Smooth muscle cell (in vitro differentiated cells): ENCODE measurements at regions not wholly inside any gene's neighbourhood (a gene's known extent, or its start where the extent isn't known, plus 50 kb on each side); places are given as distances from the start of the nearest gene placed in this dataset.

ENCODE experiments used
- DNase-seq: peaks from one replicate; lab custom pipeline; 2025; ENCODE audit not compliant: unreplicated experiment; lab: John Stamatoyannopoulos, UW
- H2AFZ ChIP-seq: fragments of 200-600 bp; sonication (generic); 2 replicates; pipeline ENCODE4 v1.6.0; 2016; ENCODE audit warnings: antibody characterized with exemption, low read depth, mild to moderate bottlenecking
- H3F3A ChIP-seq: fragments of 200-600 bp; sonication (generic); 2 replicates; pipeline ENCODE4 v1.6.0; 2017; ENCODE audit warnings: antibody characterized with exemption, low read depth
- H3K27ac ChIP-seq: fragments of 200-600 bp; sonication (generic); 2 replicates; pipeline ENCODE4 v1.5.1; 2016; ENCODE audit warnings: low read depth, mild to moderate bottlenecking
- H3K27me3 ChIP-seq: fragments of 200-600 bp; sonication (generic); 2 replicates; pipeline ENCODE4 v1.6.1; 2016; ENCODE audit warnings: low read depth, mild to moderate bottlenecking
- H3K36me3 ChIP-seq: fragments of 200-600 bp; sonication (generic); 2 replicates; pipeline ENCODE4 v1.5.1; 2016; ENCODE audit warnings: low read depth
- H3K4me1 ChIP-seq: fragments of 200-600 bp; sonication (generic); 2 replicates; pipeline ENCODE4 v1.5.1; 2016; ENCODE audit warnings: low read depth
- H3K4me2 ChIP-seq: fragments of 200-600 bp; sonication (generic); 2 replicates; pipeline ENCODE4 v1.6.0; 2016; ENCODE audit warnings: mild to moderate bottlenecking
- H3K4me3 ChIP-seq: fragments of 200-600 bp; sonication (generic); 2 replicates; pipeline ENCODE4 v1.5.1; 2016; ENCODE audit warnings: mild to moderate bottlenecking
- H3K79me2 ChIP-seq: fragments of 200-600 bp; sonication (generic); 2 replicates; pipeline ENCODE4 v1.6.0; 2016; ENCODE audit warnings: low read depth, mild to moderate bottlenecking
- H3K9ac ChIP-seq: fragments of 200-600 bp; sonication (generic); 2 replicates; pipeline ENCODE4 v1.6.0; 2016; ENCODE audit warnings: low read depth
- H3K9me3 ChIP-seq: fragments of 200-600 bp; sonication (generic); replicated peaks from 2 replicates; pipeline ENCODE4 v1.5.1; 2016; ENCODE audit warnings: low read depth
- H4K20me1 ChIP-seq: fragments of 200-600 bp; sonication (generic); 2 replicates; pipeline ENCODE4 v1.6.0; 2016; ENCODE audit warnings: low read depth
- CTCF ChIP-seq: fragments of 200-600 bp; sonication (generic); IDR thresholded peaks from 2 replicates; pipeline ENCODE4 v1.5.1; 2017; ENCODE audit warnings: borderline replicate concordance, mild to moderate bottlenecking, antibody characterized with exemption; ENCODE audit not compliant: insufficient read depth, poor library complexity, severe bottlenecking
- WGBS: methylation state at CpG from one replicate; pipeline ENCODE4 v1.1.7; 2016; ENCODE audit warnings: low lambda C conversion rate; 5-methylcytosine and 5-hydroxymethylcytosine counted together

DNA sequence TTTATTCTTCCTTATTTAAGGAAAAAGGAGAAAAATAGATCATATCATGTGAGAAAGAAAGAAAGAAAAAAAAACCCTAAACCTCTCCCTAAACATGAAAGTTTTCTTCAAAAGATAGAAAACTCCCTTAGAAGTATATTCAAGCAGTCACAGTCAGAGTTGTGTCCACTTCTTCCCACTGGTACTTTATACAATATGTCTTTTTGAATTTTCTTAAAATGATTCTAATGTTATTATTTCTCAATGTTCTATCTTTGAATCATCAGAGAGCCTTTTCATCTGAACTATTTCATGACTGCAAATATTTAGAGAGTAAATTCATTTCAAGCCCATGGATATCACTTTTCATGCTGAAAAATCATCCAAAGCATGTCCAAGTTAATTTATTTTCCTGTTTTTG, 205.2 kb upstream of the SPOPL start:
- no peak overlapping the region for H3K4me3 ChIP-seq
- H3K4me1 ChIP-seq = no peaks in the 10 kb centered on the region
- H2AFZ ChIP-seq = no peak overlapping the region
- H3K9ac ChIP-seq = no peak overlapping the region
- no peaks in the 10 kb centered on the region for H3K27me3 ChIP-seq
- no peak overlapping the region for H3K4me2 ChIP-seq
- no peaks in the 10 kb centered on the region for H4K20me1 ChIP-seq
- TF ChIP-seq CTCF = no peak
- no peak overlapping the region for H3K27ac ChIP-seq
- H3K36me3 ChIP-seq = no peaks in the 10 kb centered on the region
- H3K79me2 ChIP-seq = no peaks in the 10 kb centered on the region
- H3F3A ChIP-seq = no peaks in the 10 kb centered on the region
- H3K9me3 ChIP-seq = no peaks in the 10 kb centered on the region
- DNase-seq = no peak

- no peaks in the 10 kb centered on the region for H3K27me3 ChIP-seq
- H2AFZ ChIP-seq = no peak overlapping the region
- no peaks in the 10 kb centered on the region for H3K9me3 ChIP-seq
- H3K4me2 ChIP-seq = no peak overlapping the region
- no peaks in the 10 kb centered on the region for H3K79me2 ChIP-seq
- no peak overlapping the region for H3K9ac ChIP-seq
- no peaks in the 10 kb centered on the region for H3K4me1 ChIP-seq
- H4K20me1 ChIP-seq = no peaks in the 10 kb centered on the region
- TF ChIP-seq CTCF = no peak
- H3F3A ChIP-seq = no peaks in the 10 kb centered on the region
- WGBS = 97% methylated on average over 11 of the region's 11 CpGs
- no peak overlapping the region for H3K27ac ChIP-seq
- H3K36me3 ChIP-seq = no peaks in the 10 kb centered on the region
- no peak for DNase-seq
- H3K4me3 ChIP-seq = no peak overlapping the region
Measured at GRCh38 chr2:138298120-138298814, 203.3 kb upstream of the SPOPL start.

- H4K20me1 ChIP-seq = no peaks in the 10 kb centered on the region
- no peaks in the 10 kb centered on the region for H3K36me3 ChIP-seq
- no peaks in the 10 kb centered on the region for H3K9me3 ChIP-seq
- no peaks in the 10 kb centered on the region for H3K79me2 ChIP-seq
- no peak overlapping the region for H2AFZ ChIP-seq
- H3K27ac ChIP-seq = no peak overlapping the region
- H3K4me2 ChIP-seq = no peak overlapping the region
- H3K4me1 ChIP-seq = no peaks in the 10 kb centered on the region
- H3K9ac ChIP-seq = no peak overlapping the region
- H3K27me3 ChIP-seq = no peaks in the 10 kb centered on the region
- no peaks in the 10 kb centered on the region for H3F3A ChIP-seq
- 88% methylated on average over 3 of the region's 3 CpGs for WGBS
- DNase-seq = no peak
- no peak for TF ChIP-seq CTCF
- H3K4me3 ChIP-seq = no peak overlapping the region
Measured at GRCh38 chr2:138298900-138299299, 202.7 kb upstream of the SPOPL start.

GRCh38 chr2:138306626-138307025, 194.9 kb upstream of the SPOPL start:
- 89% methylated on average over 3 of the region's 3 CpGs for WGBS
- no peak for DNase-seq
- Histone ChIP-seq H3K4me3 (no peak overlapping the region), H3K27me3 (no peaks in the 10 kb centered on the region), H3K9me3 (no peaks in the 10 kb centered on the region), H3K36me3 (no peaks in the 10 kb centered on the region), H3K4me1 (no peaks in the 10 kb centered on the region), H2AFZ (no peak overlapping the region), H3K4me2 (no peak overlapping the region), H3K27ac (no peak overlapping the region), H3K79me2 (no peaks in the 10 kb centered on the region), H3F3A (no peaks in the 10 kb centered on the region), H3K9ac (no peak overlapping the region), H4K20me1 (no peaks in the 10 kb centered on the region)
- TF ChIP-seq CTCF = no peak
